ENCODE measurements at regions not wholly inside any gene's neighbourhood (a gene's known extent, or its start where the extent isn't known, plus 50 kb on each side); places are given as distances from the start of the nearest gene placed in this dataset.

DNA sequence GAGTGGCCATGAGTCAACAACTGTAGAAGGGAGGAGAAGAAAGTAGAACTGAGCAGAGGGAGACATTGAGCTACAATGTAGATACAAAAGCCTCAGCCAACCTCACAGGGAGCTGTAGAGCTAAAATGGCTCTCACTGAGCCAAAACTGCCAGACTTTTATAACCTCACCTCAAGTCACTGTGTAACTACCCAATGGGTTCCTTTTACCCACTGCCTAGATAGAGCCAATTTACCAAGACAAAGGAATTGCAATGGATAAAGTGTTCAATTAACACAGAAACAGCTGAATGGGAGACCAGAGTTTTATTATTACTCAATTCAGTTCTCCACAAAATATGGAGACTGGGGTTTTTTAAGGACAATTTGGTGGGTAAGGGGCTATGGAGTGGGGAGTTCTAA, 938.9 kb upstream of the GRIA3 start:
- TF ChIP-seq, protein P1, sequence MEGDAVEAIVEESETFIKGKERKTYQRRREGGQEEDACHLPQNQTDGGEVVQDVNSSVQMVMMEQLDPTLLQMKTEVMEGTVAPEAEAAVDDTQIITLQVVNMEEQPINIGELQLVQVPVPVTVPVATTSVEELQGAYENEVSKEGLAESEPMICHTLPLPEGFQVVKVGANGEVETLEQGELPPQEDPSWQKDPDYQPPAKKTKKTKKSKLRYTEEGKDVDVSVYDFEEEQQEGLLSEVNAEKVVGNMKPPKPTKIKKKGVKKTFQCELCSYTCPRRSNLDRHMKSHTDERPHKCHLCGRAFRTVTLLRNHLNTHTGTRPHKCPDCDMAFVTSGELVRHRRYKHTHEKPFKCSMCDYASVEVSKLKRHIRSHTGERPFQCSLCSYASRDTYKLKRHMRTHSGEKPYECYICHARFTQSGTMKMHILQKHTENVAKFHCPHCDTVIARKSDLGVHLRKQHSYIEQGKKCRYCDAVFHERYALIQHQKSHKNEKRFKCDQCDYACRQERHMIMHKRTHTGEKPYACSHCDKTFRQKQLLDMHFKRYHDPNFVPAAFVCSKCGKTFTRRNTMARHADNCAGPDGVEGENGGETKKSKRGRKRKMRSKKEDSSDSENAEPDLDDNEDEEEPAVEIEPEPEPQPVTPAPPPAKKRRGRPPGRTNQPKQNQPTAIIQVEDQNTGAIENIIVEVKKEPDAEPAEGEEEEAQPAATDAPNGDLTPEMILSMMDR (IDR thresholded peaks at IDR 0.05; ENCODE audit: insufficient read depth, low read length, poor library complexity, severe bottlenecking), result no peak
- no peak for TF ChIP-seq EZH2phosphoT487 (conservative IDR thresholded peaks at IDR 0.05; ENCODE audit: low read length)
